K562 (cell line): ENCODE measurements at regions not wholly inside any gene's neighbourhood (a gene's known extent, or its start where the extent isn't known, plus 50 kb on each side); places are given as distances from the start of the nearest gene placed in this dataset.

Source experiments
- ATAC-seq: fragments of 200-7000 bp; cut with Tn5 transposase; 3 replicates; pipeline ENCODE4 v1.9.1; 2020; ENCODE audit warnings: moderate library complexity
- BruUV-seq: library from RNA; stranded (reverse); fragments of 400-500 nt; replicated peaks from 2 replicates; lab custom pipeline; 2021; lab: Mats Ljungman, UMichigan
- CTCF ChIA-PET: fragments of 300-600 bp; formaldehyde crosslinking; extraction: SDS; loops from one replicate; lab custom pipeline; 2021; ENCODE audit warnings: low intra/inter-chr PET ratio; lab: Yijun Ruan, JAX
- POLR2A ChIA-PET: fragments of 300-600, 350-650 bp; sonication (Branson Sonifier 250); formaldehyde crosslinking; extraction: SDS; loops from one replicate; lab custom pipeline; 2021; ENCODE audit warnings: antibody characterized with exemption, inconsistent platforms; lab: Yijun Ruan, JAX
- DNase-seq, 4 experiments: peaks; one replicate each; pipeline versions ENCODE4 v3.0.0 to v3.0.0-alpha.2; 2011 to 2018; ENCODE audit warnings: low spot score in 3 of 4, mixed read lengths in 3 of 4; ENCODE audit errors: extremely low read depth in 1 of 4
- FAIRE-seq: peaks from 2 replicates; lab custom pipeline; 2011; peaks lifted over from hg19 to GRCh38; lab: Jason Lieb, UNC
- H2AFZ ChIP-seq: 2 replicates; pipeline ENCODE4 v1.6.0; 2011; ENCODE audit warnings: low read depth, low read length, control low read depth, inconsistent platforms
- H3K27ac ChIP-seq: fragments of 200-600 bp; 3 replicates; pipeline ENCODE4 v1.8.0; 2011; ENCODE audit warnings: low read depth, mild to moderate bottlenecking, control low read depth, inconsistent platforms, low read length, moderate library complexity, mixed read lengths; ENCODE audit errors: extremely low read depth
- H3K27me3 ChIP-seq, 2 experiments: fragments of 300-600 bp in 1 of 2; 2 replicates in 1 of 2; 3 replicates in 1 of 2; pipeline versions ENCODE4 v1.6.0 to v1.8.0; 2011; ENCODE audit warnings: inconsistent platforms in 2 of 2, low read length in 2 of 2, mild to moderate bottlenecking in 1 of 2, mixed read lengths in 1 of 2, moderate library complexity in 1 of 2; ENCODE audit not compliant: control insufficient read depth in 2 of 2, insufficient read depth in 2 of 2
- H3K36me3 ChIP-seq: fragments of 300-600 bp; 3 replicates; pipeline ENCODE4 v1.8.0; 2011; ENCODE audit warnings: mild to moderate bottlenecking, low read length, inconsistent platforms; ENCODE audit not compliant: control insufficient read depth, insufficient read depth
- H3K4me1 ChIP-seq, 2 experiments: fragments of 200-600 bp in 1 of 2; replicated peaks in 1 of 2; 2 replicates in 1 of 2; 3 replicates in 1 of 2; pipeline versions ENCODE4 v1.5.1 to v1.8.0; 2011; ENCODE audit warnings: inconsistent platforms in 2 of 2, low read length in 2 of 2, mild to moderate bottlenecking in 1 of 2, mixed read lengths in 1 of 2, moderate library complexity in 1 of 2; ENCODE audit not compliant: control insufficient read depth in 2 of 2, insufficient read depth in 2 of 2
- H3K4me2 ChIP-seq: 2 replicates; pipeline ENCODE4 v1.6.1; 2011; ENCODE audit warnings: low read length, control low read depth, inconsistent platforms, mixed read lengths; ENCODE audit not compliant: insufficient read depth
- H3K4me3 ChIP-seq: fragments of 200-600 bp; sonication (generic), shearing (Covaris generic); 2 replicates; pipeline ENCODE4 v1.5.1; 2016; ENCODE audit warnings: control low read depth, inconsistent platforms
- H3K79me2 ChIP-seq: fragments of 200-600 bp; 3 replicates; pipeline ENCODE4 v1.8.0; 2011; ENCODE audit warnings: low read length, inconsistent platforms; ENCODE audit not compliant: control insufficient read depth, insufficient read depth
- H3K9ac ChIP-seq, 2 experiments: 2 replicates each; pipeline versions ENCODE4 v1.6.0 to v1.6.1; 2011; ENCODE audit warnings: low read depth in 2 of 2, low read length in 2 of 2, control low read depth in 1 of 2, inconsistent platforms in 1 of 2, mild to moderate bottlenecking in 1 of 2, mixed read lengths in 1 of 2; ENCODE audit not compliant: insufficient read depth in 1 of 2
- H3K9me1 ChIP-seq: one replicate; pipeline ENCODE4 v1.6.0; 2011; ENCODE audit warnings: inconsistent platforms, mild to moderate bottlenecking, low read length, moderate library complexity; ENCODE audit not compliant: control insufficient read depth, insufficient read depth
- H3K9me3 ChIP-seq: replicated peaks from 2 replicates; pipeline ENCODE4 v1.5.1; 2011; ENCODE audit warnings: low read depth, low read length, inconsistent platforms; ENCODE audit not compliant: control insufficient read depth, insufficient read depth
- H4K20me1 ChIP-seq: replicated peaks from 2 replicates; pipeline ENCODE4 v1.6.1; 2011; ENCODE audit warnings: low read length, inconsistent platforms, mixed read lengths; ENCODE audit not compliant: control insufficient read depth, insufficient read depth
- COPS2 ChIP-seq: fragments of 450-650 bp; conservative IDR thresholded peaks from 2 replicates; pipeline ENCODE4 v1.6.1; 2016; ENCODE audit warnings: mild to moderate bottlenecking, moderate library complexity
- ETV1 ChIP-seq: fragments of 450-650 bp; conservative IDR thresholded peaks from 2 replicates; pipeline ENCODE4 v1.6.1; 2016; ENCODE audit warnings: missing genetic modification characterization, control low read depth, low read depth, missing compliant biosample characterization
- GABPB1 ChIP-seq: sonication (generic); formaldehyde crosslinking; IDR thresholded peaks from 2 replicates; pipeline ENCODE4 v1.8.0; 2022; ENCODE audit warnings: mild to moderate bottlenecking, missing genetic modification reagents
- NR2F6 ChIP-seq: fragments of 450-650 bp; formaldehyde crosslinking; IDR thresholded peaks from 2 replicates; pipeline ENCODE4 v1.4.0; 2020; ENCODE audit warnings: mild to moderate bottlenecking
- RREB1 ChIP-seq: fragments of 250-450 bp; sonication (Bioruptor Pico); IDR thresholded peaks from 2 replicates; pipeline ENCODE4 v1.4.0; 2020
- TCF7L2 ChIP-seq: fragments of 150-350 bp; IDR thresholded peaks from 2 replicates; pipeline ENCODE4 v1.6.1; 2016; ENCODE audit warnings: low read depth, mild to moderate bottlenecking, low read length, moderate library complexity
- ZNF316 ChIP-seq: fragments of 450-650 bp; IDR thresholded peaks from 2 replicates; pipeline ENCODE4 v1.6.1; 2016
- ZNF41 ChIP-seq: fragments of 250-450 bp; sonication (Bioruptor Pico); conservative IDR thresholded peaks from 2 replicates; pipeline ENCODE4 v1.4.0; 2020; ENCODE audit warnings: mild to moderate bottlenecking
- ZNF589 ChIP-seq: fragments of 200-800 bp; sonication (Bioruptor generic); IDR thresholded peaks from 2 replicates; pipeline ENCODE4 v1.6.1; 2016; ENCODE audit warnings: low read depth, missing genetic modification characterization, missing compliant biosample characterization
- WGBS: fragments of 100-300 bp; shearing (Covaris generic); methylation state at CpG from one replicate; pipeline ENCODE4 v1.1.6; 2016; ENCODE audit warnings: low coverage, mixed read lengths; ENCODE audit not compliant: insufficient coverage; ENCODE audit errors: missing lambda C conversion rate; 5-methylcytosine and 5-hydroxymethylcytosine counted together
- in situ Hi-C: fragments of 300-500 bp; cut with MboI; formaldehyde crosslinking; loops from 4 replicates; pipeline ENCODE4 v1.15.0; 2018; ENCODE audit warnings: inconsistent platforms, mixed read lengths
- intact Hi-C: fragments of 100-400 bp; cut with micrococcal nuclease; formaldehyde crosslinking; loops from 2 replicates; pipeline ENCODE4 v1.14.2; 2022

GRCh38 chr2:17148407-17149145 lies 369.7 kb downstream of the RAD51AP2 start:
- ATAC-seq (peak; percentile 94), DNase-seq (peak in 2 of 4 experiments; percentile 40 to 68), FAIRE-seq (peak; percentile 86)
- intact Hi-C loops, result loop anchor here (5.0 kb wide), 1 partner anchor 371 kb away; no protein-coding TSS in a partner anchor
- Histone ChIP-seq H3K4me1 (peaks cover 0 to 11% of the 10 kb centered on the region in 2 experiments; a peak in 3 of 5 replicates), H3K4me3 (no peak overlapping the region), H3K27me3 (no peaks in the 10 kb centered on the region), H2AFZ (peak overlapping the region; percentile 95), H4K20me1 (no peaks in the 10 kb centered on the region), H3K36me3 (no peaks in the 10 kb centered on the region), H3K9me3 (no peaks in the 10 kb centered on the region), H3K79me2 (no peaks in the 10 kb centered on the region), H3K4me2 (no peak overlapping the region), H3K9ac (no peak overlapping the region), H3K27ac (no peak overlapping the region), H3K9me1 (no peaks in the 10 kb centered on the region)
- WGBS, result 31% methylated on average over 8 of the region's 8 CpGs
- in situ Hi-C loops, result no loop called here
- BruUV-seq, result no TSS peak
- ChIA-PET CTCF (no interaction called here), POLR2A (interaction anchor here (0.7 kb wide), 1 partner anchor 25 kb away, joined by 3 read pairs; no protein-coding TSS in a partner anchor)
- no peak for TF ChIP-seq ZNF41 (CRISPR knock-in tag)
- TF ChIP-seq TCF7L2, result no peak
- no peak for TF ChIP-seq RREB1 (CRISPR knock-in tag)
- TF ChIP-seq ZNF316, result peak; percentile 67
- no peak for TF ChIP-seq COPS2
- no peak for TF ChIP-seq NR2F6
- TF ChIP-seq ETV1, result peak; percentile 50; the same call in 1 of the 2 replicates
- peak; percentile 55; the same call in 1 of the 2 replicates for TF ChIP-seq ZNF589 (CRISPR knock-in tag)
- TF ChIP-seq GABPB1 (CRISPR knock-in tag), result peak; percentile 41; the same call in 1 of the 2 replicates
